H9 (cell line): ENCODE measurements at regions not wholly inside any gene's neighbourhood (a gene's known extent, or its start where the extent isn't known, plus 50 kb on each side); places are given as distances from the start of the nearest gene placed in this dataset.

Experiments used
- DNase-seq: peaks from one replicate; pipeline ENCODE4 v3.0.0-alpha.2; 2017
- H2AFZ ChIP-seq: one replicate; pipeline ENCODE4 v1.6.1; 2013; ENCODE audit warnings: mild to moderate bottlenecking, low read length, control low read depth, moderate library complexity
- H2AK5ac ChIP-seq: 2 replicates; pipeline ENCODE4 v1.6.1; 2013; ENCODE audit warnings: low read length, control low read depth, mixed read lengths; ENCODE audit not compliant: insufficient read length
- H2BK120ac ChIP-seq: one replicate; pipeline ENCODE4 v1.6.1; 2013; ENCODE audit warnings: low read depth, mild to moderate bottlenecking, low read length, control low read depth, inconsistent platforms; ENCODE audit not compliant: poor library complexity, severe bottlenecking
- H2BK12ac ChIP-seq: 2 replicates; pipeline ENCODE4 v1.6.1; 2013; ENCODE audit warnings: low read length, control low read depth, mixed read lengths, low read depth; ENCODE audit not compliant: insufficient read length
- H2BK15ac ChIP-seq: 2 replicates; pipeline ENCODE4 v1.6.1; 2013; ENCODE audit warnings: low read depth, low read length, control low read depth
- H2BK20ac ChIP-seq: one replicate; pipeline ENCODE4 v1.6.1; 2013; ENCODE audit warnings: low read depth, mild to moderate bottlenecking, low read length, control low read depth, inconsistent platforms; ENCODE audit not compliant: poor library complexity, severe bottlenecking
- H2BK5ac ChIP-seq: 2 replicates; pipeline ENCODE4 v1.6.1; 2013; ENCODE audit warnings: low read length, control low read depth, mixed read lengths; ENCODE audit not compliant: insufficient read length
- H3K14ac ChIP-seq: 2 replicates; pipeline ENCODE4 v1.6.1; 2013; ENCODE audit warnings: low read length, control low read depth; ENCODE audit not compliant: insufficient read depth
- H3K18ac ChIP-seq: 2 replicates; pipeline ENCODE4 v1.6.1; 2013; ENCODE audit warnings: low read depth, mild to moderate bottlenecking, mixed read lengths, low read length, control low read depth; ENCODE audit not compliant: insufficient read length
- H3K23ac ChIP-seq: 2 replicates; pipeline ENCODE4 v1.6.1; 2013; ENCODE audit warnings: low read length, control low read depth, mixed read lengths, low read depth; ENCODE audit not compliant: insufficient read length
- H3K23me2 ChIP-seq: 2 replicates; pipeline ENCODE4 v1.6.1; 2013; ENCODE audit warnings: low read depth, mild to moderate bottlenecking, mixed read lengths, low read length, control low read depth; ENCODE audit not compliant: insufficient read length, poor library complexity, severe bottlenecking
- H3K27ac ChIP-seq: 2 replicates; pipeline ENCODE4 v1.5.1; 2013; ENCODE audit warnings: low read length, control low read depth, mixed read lengths, low read depth; ENCODE audit not compliant: insufficient read length
- H3K27me3 ChIP-seq: 2 replicates; pipeline ENCODE4 v1.6.1; 2013; ENCODE audit warnings: low read length, control low read depth, inconsistent platforms; ENCODE audit not compliant: insufficient read depth
- H3K4ac ChIP-seq: 2 replicates; pipeline ENCODE4 v1.6.1; 2013; ENCODE audit warnings: low read depth, mild to moderate bottlenecking, control low read depth, inconsistent platforms, low read length, moderate library complexity
- H3K4me1 ChIP-seq: 2 replicates; pipeline ENCODE4 v1.6.1; 2013; ENCODE audit warnings: low read length, control low read depth, inconsistent platforms; ENCODE audit not compliant: insufficient read depth
- H3K4me2 ChIP-seq: 2 replicates; pipeline ENCODE4 v1.6.1; 2013; ENCODE audit warnings: low read length, control low read depth, mixed read lengths; ENCODE audit not compliant: insufficient read length, insufficient read depth
- H3K56ac ChIP-seq: 2 replicates; pipeline ENCODE4 v1.6.1; 2013; ENCODE audit warnings: low read depth, mild to moderate bottlenecking, mixed read lengths, low read length, control low read depth; ENCODE audit not compliant: insufficient read length
- H3K79me1 ChIP-seq: 2 replicates; pipeline ENCODE4 v1.6.1; 2013; ENCODE audit warnings: low read depth, mild to moderate bottlenecking, moderate library complexity, low read length, control low read depth, inconsistent platforms; ENCODE audit not compliant: insufficient read depth, poor library complexity, severe bottlenecking
- H3K79me2 ChIP-seq: 2 replicates; pipeline ENCODE4 v1.6.1; 2013; ENCODE audit warnings: low read length, control low read depth, inconsistent platforms; ENCODE audit not compliant: insufficient read depth
- H3K9ac ChIP-seq: 2 replicates; pipeline ENCODE4 v1.6.1; 2013; ENCODE audit warnings: low read length, control low read depth, mixed read lengths; ENCODE audit not compliant: insufficient read length; ENCODE audit errors: extremely low read depth
- H3K9me3 ChIP-seq: one replicate; pipeline ENCODE4 v1.6.1; 2013; ENCODE audit warnings: low read depth, low read length, inconsistent platforms; ENCODE audit not compliant: control insufficient read depth
- H3T11ph ChIP-seq: one replicate; pipeline ENCODE4 v1.6.1; 2013; ENCODE audit warnings: mild to moderate bottlenecking, low read length, control low read depth, inconsistent platforms
- H4K20me1 ChIP-seq: one replicate; pipeline ENCODE4 v1.6.1; 2013; ENCODE audit not compliant: control insufficient read depth, insufficient read length, insufficient read depth
- H4K5ac ChIP-seq: 2 replicates; pipeline ENCODE4 v1.6.1; 2013; ENCODE audit warnings: low read depth, mild to moderate bottlenecking, mixed read lengths, low read length, control low read depth; ENCODE audit not compliant: insufficient read length
- H4K8ac ChIP-seq: replicated peaks from 2 replicates; pipeline ENCODE4 v1.6.1; 2013; ENCODE audit warnings: low read length, control low read depth, mixed read lengths, low read depth; ENCODE audit not compliant: insufficient read length
- H4K91ac ChIP-seq: 2 replicates; pipeline ENCODE4 v1.6.1; 2013; ENCODE audit warnings: low read depth, mild to moderate bottlenecking, moderate library complexity, mixed read lengths, low read length, control low read depth; ENCODE audit not compliant: insufficient read length
- H3K27ac Mint-ChIP-seq, 3 experiments: 2 replicates in 2 of 3; 3 replicates in 1 of 3; pipeline ENCODE4 v1.8.0; 2020 to 2021; ENCODE audit warnings: mixed read lengths in 3 of 3, mild to moderate bottlenecking in 1 of 3, moderate library complexity in 1 of 3
- H3K27me3 Mint-ChIP-seq: 2 replicates; pipeline ENCODE4 v1.8.0; 2021; ENCODE audit warnings: low read depth, mild to moderate bottlenecking, moderate library complexity, mixed read lengths
- H3K36me3 Mint-ChIP-seq, 3 experiments: 2 replicates in 2 of 3; 3 replicates in 1 of 3; pipeline ENCODE4 v1.8.0; 2020 to 2021; ENCODE audit warnings: low read depth in 3 of 3, mixed read lengths in 3 of 3; ENCODE audit not compliant: insufficient read depth in 1 of 3
- H3K4me1 Mint-ChIP-seq, 2 experiments: 2 replicates each; pipeline ENCODE4 v1.8.0; 2020; ENCODE audit warnings: mixed read lengths in 2 of 2
- H3K4me3 Mint-ChIP-seq, 2 experiments: 2 replicates in 1 of 2; 3 replicates in 1 of 2; pipeline ENCODE4 v1.8.0; 2020 to 2021; ENCODE audit warnings: mild to moderate bottlenecking in 2 of 2, mixed read lengths in 2 of 2, moderate library complexity in 1 of 2
- H3K9me3 Mint-ChIP-seq, 2 experiments: 2 replicates in 1 of 2; 3 replicates in 1 of 2; pipeline ENCODE4 v1.8.0; 2020; ENCODE audit warnings: mild to moderate bottlenecking in 2 of 2, mixed read lengths in 2 of 2, moderate library complexity in 1 of 2
- WGBS: extraction: QIAGEN DNeasy Blood & Tissue Kit; methylation state at CpG from one replicate; pipeline ENCODE4 v1.1.7; 2013; ENCODE audit warnings: missing lambda C conversion rate, low lambda C conversion rate, mixed read lengths; ENCODE audit not compliant: insufficient read length; ENCODE audit errors: extremely low coverage; 5-methylcytosine and 5-hydroxymethylcytosine counted together
- TF ChIP-seq, protein P1 (sequence below): fragments of 200-600 bp; sonication (generic); conservative IDR thresholded peaks from 3 replicates; pipeline ENCODE4 v1.8.0; 2021; ENCODE audit warnings: antibody characterized with exemption, mild to moderate bottlenecking

DNA sequence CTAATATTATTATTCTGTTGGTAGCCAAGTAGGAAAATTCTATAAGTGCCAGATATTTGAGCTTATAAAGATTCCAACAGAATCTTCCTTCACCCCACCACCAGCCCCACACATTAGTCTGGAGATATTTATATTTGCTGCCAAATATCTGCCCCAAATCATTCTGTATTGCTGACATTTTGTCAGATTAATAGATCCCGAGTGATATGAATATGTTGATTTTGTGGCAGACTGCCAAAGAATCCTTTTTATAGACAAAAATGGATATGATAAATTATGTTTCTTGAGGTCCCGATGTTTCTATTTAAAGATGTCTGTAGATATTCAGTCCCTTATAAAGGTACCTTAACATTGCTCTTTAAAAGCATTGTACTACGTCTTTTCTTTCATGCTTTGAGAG is 162.2 kb upstream of the KCNJ16 start:
- Histone ChIP-seq H3K23ac (no peak overlapping the region), H2AK5ac (no peak overlapping the region), H3T11ph (no peak overlapping the region), H2BK5ac (no peak overlapping the region), H3K4me1 (no peaks in the 10 kb centered on the region), H3K9me3 (no peaks in the 10 kb centered on the region), H2BK15ac (no peak overlapping the region), H2BK120ac (no peak overlapping the region), H4K91ac (no peak overlapping the region), H3K4ac (no peak overlapping the region), H4K20me1 (no peaks in the 10 kb centered on the region), H2BK20ac (no peak overlapping the region), H4K8ac (no peak overlapping the region), H3K18ac (no peak overlapping the region), H3K23me2 (no peaks in the 10 kb centered on the region), H3K79me2 (no peaks in the 10 kb centered on the region), H3K27ac (no peak overlapping the region), H4K5ac (no peak overlapping the region), H2AFZ (no peak overlapping the region), H3K56ac (no peak overlapping the region), H3K14ac (no peak overlapping the region), H3K27me3 (no peaks in the 10 kb centered on the region), H3K9ac (no peak overlapping the region), H3K4me2 (no peak overlapping the region), H2BK12ac (no peak overlapping the region), H3K79me1 (no peaks in the 10 kb centered on the region)
- Mint-ChIP-seq H3K36me3 (no peaks in the 10 kb centered on the region), H3K4me1 (peaks cover 6 to 12% of the 10 kb centered on the region in 2 experiments), H3K9me3 (no peaks in the 10 kb centered on the region), H3K27me3 (no peaks in the 10 kb centered on the region), H3K27ac (no peak overlapping the region), H3K4me3 (no peak overlapping the region)
- TF ChIP-seq, protein P1, sequence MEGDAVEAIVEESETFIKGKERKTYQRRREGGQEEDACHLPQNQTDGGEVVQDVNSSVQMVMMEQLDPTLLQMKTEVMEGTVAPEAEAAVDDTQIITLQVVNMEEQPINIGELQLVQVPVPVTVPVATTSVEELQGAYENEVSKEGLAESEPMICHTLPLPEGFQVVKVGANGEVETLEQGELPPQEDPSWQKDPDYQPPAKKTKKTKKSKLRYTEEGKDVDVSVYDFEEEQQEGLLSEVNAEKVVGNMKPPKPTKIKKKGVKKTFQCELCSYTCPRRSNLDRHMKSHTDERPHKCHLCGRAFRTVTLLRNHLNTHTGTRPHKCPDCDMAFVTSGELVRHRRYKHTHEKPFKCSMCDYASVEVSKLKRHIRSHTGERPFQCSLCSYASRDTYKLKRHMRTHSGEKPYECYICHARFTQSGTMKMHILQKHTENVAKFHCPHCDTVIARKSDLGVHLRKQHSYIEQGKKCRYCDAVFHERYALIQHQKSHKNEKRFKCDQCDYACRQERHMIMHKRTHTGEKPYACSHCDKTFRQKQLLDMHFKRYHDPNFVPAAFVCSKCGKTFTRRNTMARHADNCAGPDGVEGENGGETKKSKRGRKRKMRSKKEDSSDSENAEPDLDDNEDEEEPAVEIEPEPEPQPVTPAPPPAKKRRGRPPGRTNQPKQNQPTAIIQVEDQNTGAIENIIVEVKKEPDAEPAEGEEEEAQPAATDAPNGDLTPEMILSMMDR, result no peak
- no peak for DNase-seq
- WGBS, result no CpG with 5 or more reads among the region's 3 CpGs
